Hepatocyte (in vitro differentiated cells): ENCODE measurements at regions not wholly inside any gene's neighbourhood (a gene's known extent, or its start where the extent isn't known, plus 50 kb on each side); places are given as distances from the start of the nearest gene placed in this dataset.

ENCODE experiments used
- DNase-seq: peaks from one replicate; pipeline ENCODE4 v3.0.0-alpha.2; 2016; ENCODE audit warnings: low spot score
- H2AFZ ChIP-seq: fragments of 200-600 bp; sonication (generic); 2 replicates; pipeline ENCODE4 v1.6.0; 2016; ENCODE audit warnings: antibody characterized with exemption, mild to moderate bottlenecking
- H3K27ac ChIP-seq: fragments of 200-600 bp; sonication (generic); 2 replicates; pipeline ENCODE4 v1.5.1; 2016; ENCODE audit warnings: mild to moderate bottlenecking
- H3K27me3 ChIP-seq: fragments of 200-600 bp; sonication (generic); 2 replicates; pipeline ENCODE4 v1.6.1; 2016
- H3K36me3 ChIP-seq: fragments of 200-600 bp; sonication (generic); replicated peaks from 2 replicates; pipeline ENCODE4 v1.5.1; 2016; ENCODE audit warnings: low read depth; ENCODE audit not compliant: insufficient read depth
- H3K4me1 ChIP-seq: fragments of 200-600 bp; sonication (generic); 2 replicates; pipeline ENCODE4 v1.5.1; 2016; ENCODE audit warnings: mild to moderate bottlenecking, moderate library complexity; ENCODE audit not compliant: insufficient read depth
- H3K4me2 ChIP-seq: fragments of 200-600 bp; sonication (generic); 2 replicates; pipeline ENCODE4 v1.6.0; 2016
- H3K4me3 ChIP-seq: fragments of 200-600 bp; sonication (generic); 2 replicates; pipeline ENCODE4 v1.5.1; 2016; ENCODE audit warnings: mild to moderate bottlenecking
- H3K79me2 ChIP-seq: fragments of 200-600 bp; sonication (generic); 2 replicates; pipeline ENCODE4 v1.6.0; 2017; ENCODE audit warnings: mild to moderate bottlenecking
- H3K9me2 ChIP-seq: fragments of 200-600 bp; sonication (generic); replicated peaks from 2 replicates; pipeline ENCODE4 v1.6.0; 2017; ENCODE audit warnings: mild to moderate bottlenecking; ENCODE audit not compliant: insufficient read depth
- H3K9me3 ChIP-seq: fragments of 200-600 bp; sonication (generic); 2 replicates; pipeline ENCODE4 v1.5.1; 2016; ENCODE audit warnings: low read depth, mild to moderate bottlenecking
- H4K20me1 ChIP-seq: fragments of 200-600 bp; sonication (generic); 2 replicates; pipeline ENCODE4 v1.6.0; 2016; ENCODE audit warnings: mild to moderate bottlenecking; ENCODE audit not compliant: insufficient read depth, poor library complexity, severe bottlenecking
- EZH2 ChIP-seq: fragments of 200-600 bp; sonication (generic); IDR thresholded peaks from 2 replicates; pipeline ENCODE4 v1.6.1; 2016; ENCODE audit warnings: antibody characterized with exemption, mild to moderate bottlenecking, borderline replicate concordance
- EZH2phosphoT487 ChIP-seq: fragments of 200-600 bp; sonication (generic); IDR thresholded peaks from one replicate; pipeline ENCODE4 v1.6.1; 2018; ENCODE audit warnings: antibody characterized with exemption, mild to moderate bottlenecking, low read depth, moderate library complexity; ENCODE audit not compliant: unreplicated experiment, severe bottlenecking
- WGBS: methylation state at CpG from one replicate; pipeline ENCODE4 v1.1.6; 2016; ENCODE audit warnings: low lambda C conversion rate; ENCODE audit errors: missing lambda C conversion rate; 5-methylcytosine and 5-hydroxymethylcytosine counted together
- TF ChIP-seq, protein P1 (sequence below): fragments of 200-600 bp; sonication (generic); IDR thresholded peaks from 2 replicates; pipeline ENCODE4 v1.5.1; 2016; ENCODE audit warnings: antibody characterized with exemption, mild to moderate bottlenecking; ENCODE audit not compliant: poor library complexity

DNA sequence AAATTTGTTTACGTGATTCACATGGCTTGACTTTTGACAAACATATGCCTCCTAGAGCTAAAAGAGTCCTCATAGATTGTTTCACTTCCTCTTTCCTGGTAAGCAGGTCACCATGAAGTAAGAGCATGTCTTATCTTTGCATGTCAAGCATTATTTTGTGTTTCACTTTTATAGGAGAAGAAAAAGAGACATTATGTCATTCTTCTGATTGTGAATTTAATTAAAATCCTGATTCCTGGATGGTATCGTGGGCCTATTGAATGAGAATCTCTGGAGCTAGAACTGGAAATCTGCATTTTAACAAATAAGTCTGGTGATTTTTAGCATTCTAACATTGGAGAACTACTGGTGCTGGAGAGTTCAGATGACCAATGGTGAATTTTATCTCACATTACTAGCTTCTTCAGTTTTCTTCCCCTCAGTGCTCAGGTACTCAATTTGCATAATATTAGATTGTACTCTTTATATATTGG, 218.6 kb upstream of the ATP2B1 start:
- no peak for DNase-seq
- H3K9me3 ChIP-seq = no peaks in the 10 kb centered on the region
- no peak for TF ChIP-seq EZH2phosphoT487
- TF ChIP-seq EZH2 = no peak
- TF ChIP-seq, protein P1, sequence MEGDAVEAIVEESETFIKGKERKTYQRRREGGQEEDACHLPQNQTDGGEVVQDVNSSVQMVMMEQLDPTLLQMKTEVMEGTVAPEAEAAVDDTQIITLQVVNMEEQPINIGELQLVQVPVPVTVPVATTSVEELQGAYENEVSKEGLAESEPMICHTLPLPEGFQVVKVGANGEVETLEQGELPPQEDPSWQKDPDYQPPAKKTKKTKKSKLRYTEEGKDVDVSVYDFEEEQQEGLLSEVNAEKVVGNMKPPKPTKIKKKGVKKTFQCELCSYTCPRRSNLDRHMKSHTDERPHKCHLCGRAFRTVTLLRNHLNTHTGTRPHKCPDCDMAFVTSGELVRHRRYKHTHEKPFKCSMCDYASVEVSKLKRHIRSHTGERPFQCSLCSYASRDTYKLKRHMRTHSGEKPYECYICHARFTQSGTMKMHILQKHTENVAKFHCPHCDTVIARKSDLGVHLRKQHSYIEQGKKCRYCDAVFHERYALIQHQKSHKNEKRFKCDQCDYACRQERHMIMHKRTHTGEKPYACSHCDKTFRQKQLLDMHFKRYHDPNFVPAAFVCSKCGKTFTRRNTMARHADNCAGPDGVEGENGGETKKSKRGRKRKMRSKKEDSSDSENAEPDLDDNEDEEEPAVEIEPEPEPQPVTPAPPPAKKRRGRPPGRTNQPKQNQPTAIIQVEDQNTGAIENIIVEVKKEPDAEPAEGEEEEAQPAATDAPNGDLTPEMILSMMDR = no peak
- no peaks in the 10 kb centered on the region for H3K36me3 ChIP-seq
- H3K4me1 ChIP-seq = no peaks in the 10 kb centered on the region
- H3K4me3 ChIP-seq = no peak overlapping the region
- H3K27me3 ChIP-seq = no peaks in the 10 kb centered on the region
- H4K20me1 ChIP-seq = no peaks in the 10 kb centered on the region
- H3K9me2 ChIP-seq = no peaks in the 10 kb centered on the region
- 94% methylated on average over 2 of the region's 2 CpGs for WGBS
- H2AFZ ChIP-seq = no peak overlapping the region
- H3K27ac ChIP-seq = no peak overlapping the region
- H3K79me2 ChIP-seq = no peaks in the 10 kb centered on the region
- H3K4me2 ChIP-seq = no peak overlapping the region

DNA sequence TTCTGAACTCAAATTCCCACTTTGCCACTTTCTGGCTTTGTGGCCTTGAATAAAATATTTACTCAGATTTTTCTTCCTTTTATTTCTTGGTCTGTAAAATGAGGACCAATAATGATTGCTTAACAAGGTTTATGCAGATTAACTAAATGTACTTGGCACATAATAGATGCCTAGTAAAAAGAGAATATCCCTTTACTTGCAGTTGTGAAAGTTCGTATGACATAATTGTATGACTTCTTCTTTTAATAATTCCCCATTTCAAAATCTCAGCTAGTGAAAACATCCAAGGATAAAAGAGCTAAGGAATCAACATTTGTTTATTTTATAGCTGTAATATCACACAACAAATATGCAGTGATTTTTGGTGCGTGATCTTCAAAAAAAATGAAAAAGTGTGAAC, 215.6 kb upstream of the ATP2B1 start:
- Histone ChIP-seq H3K9me3 (no peaks in the 10 kb centered on the region), H3K79me2 (no peaks in the 10 kb centered on the region), H3K4me2 (no peak overlapping the region), H3K27ac (no peak overlapping the region), H3K27me3 (no peaks in the 10 kb centered on the region), H3K4me1 (no peaks in the 10 kb centered on the region), H3K4me3 (no peak overlapping the region), H4K20me1 (no peaks in the 10 kb centered on the region), H2AFZ (no peak overlapping the region), H3K36me3 (no peaks in the 10 kb centered on the region), H3K9me2 (no peaks in the 10 kb centered on the region)
- no peak for TF ChIP-seq EZH2
- no peak for TF ChIP-seq EZH2phosphoT487
- TF ChIP-seq, protein P1 = no peak
- DNase-seq = no peak
- 94% methylated on average over 2 of the region's 2 CpGs for WGBS

DNA sequence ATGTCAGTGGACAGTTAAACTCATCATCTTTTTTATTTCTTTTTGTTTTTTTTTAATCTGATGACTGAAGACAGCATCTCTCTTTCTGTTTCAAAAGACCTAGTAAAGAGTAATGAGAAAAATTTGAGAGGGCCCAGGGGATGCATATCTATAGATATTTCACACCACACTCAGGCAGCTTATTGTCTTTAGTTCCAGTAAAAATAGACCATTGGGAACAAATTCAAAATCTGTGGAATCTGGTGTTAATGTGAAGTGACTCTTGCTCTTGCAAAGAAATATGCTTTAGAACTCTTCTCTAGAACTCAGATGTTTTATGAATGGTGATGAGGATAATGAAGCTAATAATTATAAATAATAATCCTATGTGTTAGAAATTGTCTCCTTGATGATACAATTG, 214.5 kb upstream of the ATP2B1 start:
- Histone ChIP-seq H3K4me1 (no peaks in the 10 kb centered on the region), H2AFZ (no peak overlapping the region), H3K27ac (no peak overlapping the region), H3K4me2 (no peak overlapping the region), H3K79me2 (no peaks in the 10 kb centered on the region), H4K20me1 (no peaks in the 10 kb centered on the region), H3K36me3 (no peaks in the 10 kb centered on the region), H3K9me3 (no peaks in the 10 kb centered on the region), H3K9me2 (no peaks in the 10 kb centered on the region), H3K27me3 (no peaks in the 10 kb centered on the region), H3K4me3 (no peak overlapping the region)
- DNase-seq = no peak
- TF ChIP-seq EZH2phosphoT487 (no peak), EZH2 (no peak)
- TF ChIP-seq, protein P1 = no peak

DNA sequence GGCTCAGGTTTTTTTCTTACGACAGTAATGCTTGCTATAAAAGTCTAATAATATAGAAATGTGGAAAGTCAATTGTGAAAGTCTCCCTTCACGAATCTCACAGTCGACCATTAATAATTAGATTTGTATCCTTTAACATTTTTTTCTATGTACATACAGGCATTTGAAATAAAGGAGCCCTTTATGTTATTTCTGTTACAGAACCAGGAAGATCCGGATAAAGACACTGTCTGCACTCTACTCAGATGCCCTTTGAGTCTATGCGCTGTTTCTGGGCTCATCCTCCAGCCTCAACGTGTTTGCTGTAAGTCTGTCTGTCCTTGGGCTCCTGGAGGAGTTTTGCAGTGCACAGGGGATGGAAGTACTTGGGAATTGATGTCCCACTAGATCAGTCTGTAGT, 212.2 kb upstream of the ATP2B1 start:
- TF ChIP-seq EZH2 = no peak
- TF ChIP-seq EZH2phosphoT487 = no peak
- TF ChIP-seq, protein P1 = no peak
- WGBS = 85% methylated on average over 6 of the region's 6 CpGs
- H3K4me2 ChIP-seq = no peak overlapping the region

More for the DNA sequence above, 212.2 kb upstream of the ATP2B1 start:
- DNase-seq = no peak
- no peaks in the 10 kb centered on the region for H3K4me1 ChIP-seq
- no peaks in the 10 kb centered on the region for H3K36me3 ChIP-seq
- H3K9me3 ChIP-seq = no peaks in the 10 kb centered on the region
- no peaks in the 10 kb centered on the region for H3K27me3 ChIP-seq
- H2AFZ ChIP-seq = no peak overlapping the region
- no peak overlapping the region for H3K27ac ChIP-seq
- no peaks in the 10 kb centered on the region for H3K9me2 ChIP-seq
- no peaks in the 10 kb centered on the region for H3K79me2 ChIP-seq
- H4K20me1 ChIP-seq = no peaks in the 10 kb centered on the region
- no peak overlapping the region for H3K4me3 ChIP-seq
